MCF 10A (cell line): ENCODE measurements at regions not wholly inside any gene's neighbourhood (a gene's known extent, or its start where the extent isn't known, plus 50 kb on each side); places are given as distances from the start of the nearest gene placed in this dataset.

Source experiments
- BruUV-seq: library from RNA; stranded (reverse); fragments of 400-500 nt; replicated peaks from 2 replicates; lab custom pipeline; 2021; lab: Mats Ljungman, UMichigan
- CTCF ChIA-PET: fragments of 300-600 bp; sonication (Branson Sonifier 250); formaldehyde crosslinking; extraction: SDS; loops from one replicate; lab custom pipeline; 2021; ENCODE audit warnings: antibody characterized with exemption, inconsistent platforms; lab: Yijun Ruan, JAX
- POLR2A ChIA-PET: fragments of 300-600, 350-650 bp; sonication (Branson Sonifier 250); formaldehyde crosslinking; extraction: SDS; loops from one replicate; lab custom pipeline; 2020; ENCODE audit warnings: antibody characterized with exemption, inconsistent platforms; lab: Yijun Ruan, JAX
- DNase-seq: peaks from one replicate; pipeline ENCODE4 v3.0.0-alpha.2; 2018; ENCODE audit not compliant: unreplicated experiment
- H3K27ac Mint-ChIP-seq: one replicate; pipeline ENCODE4 v1.8.0; 2022; ENCODE audit warnings: mild to moderate bottlenecking, low read depth, mixed read lengths; ENCODE audit not compliant: unreplicated experiment
- H3K27me3 Mint-ChIP-seq: one replicate; pipeline ENCODE4 v1.8.0; 2022; ENCODE audit warnings: mixed read lengths; ENCODE audit not compliant: insufficient read depth, unreplicated experiment
- H3K36me3 Mint-ChIP-seq: one replicate; pipeline ENCODE4 v1.8.0; 2022; ENCODE audit warnings: mild to moderate bottlenecking, moderate library complexity, mixed read lengths; ENCODE audit not compliant: insufficient read depth, unreplicated experiment
- H3K4me1 Mint-ChIP-seq: one replicate; pipeline ENCODE4 v1.8.0; 2022; ENCODE audit warnings: mixed read lengths; ENCODE audit not compliant: insufficient read depth, unreplicated experiment
- H3K4me3 Mint-ChIP-seq: one replicate; pipeline ENCODE4 v1.8.0; 2022; ENCODE audit warnings: mild to moderate bottlenecking, moderate library complexity, mixed read lengths; ENCODE audit not compliant: unreplicated experiment
- H3K9me3 Mint-ChIP-seq: one replicate; pipeline ENCODE4 v1.8.0; 2022; ENCODE audit warnings: mixed read lengths; ENCODE audit not compliant: unreplicated experiment
- CTCF ChIP-seq: fragments of 200-600 bp; IDR thresholded peaks from one replicate; pipeline ENCODE4 v1.8.0; 2022; ENCODE audit warnings: antibody characterized with exemption, mild to moderate bottlenecking; ENCODE audit not compliant: unreplicated experiment
- intact Hi-C: fragments of 100-400 bp; cut with micrococcal nuclease; formaldehyde crosslinking; loops from 2 replicates; pipeline ENCODE4 v1.14.1; 2022

- CTCF ChIA-PET: interaction anchor here (0.7 to 1.5 kb wide), 3 partner anchors 10 to 279 kb away, joined by 3 to 6 read pairs (median 3); no protein-coding TSS in a partner anchor
- no peaks in the 10 kb centered on the region for H3K36me3 Mint-ChIP-seq
- peaks cover 6% of the 10 kb centered on the region for H3K4me1 Mint-ChIP-seq
- POLR2A ChIA-PET: no interaction called here
- no peak overlapping the region for H3K4me3 Mint-ChIP-seq
- H3K9me3 Mint-ChIP-seq: no peaks in the 10 kb centered on the region
- no peaks in the 10 kb centered on the region for H3K27me3 Mint-ChIP-seq
- no peak overlapping the region for H3K27ac Mint-ChIP-seq
- TF ChIP-seq CTCF: no peak
- no TSS peak for BruUV-seq
- intact Hi-C loops: no loop called here
- no peak for DNase-seq
Measured at GRCh38 chr7:13106513-13106912, 419.1 kb downstream of the ARL4A start.

- ChIA-PET POLR2A (no interaction called here), CTCF (interaction anchor here (0.7 to 1.5 kb wide), 3 partner anchors 10 to 280 kb away, joined by 3 to 6 read pairs (median 3); no protein-coding TSS in a partner anchor)
- no peak overlapping the region for H3K4me3 Mint-ChIP-seq
- H3K9me3 Mint-ChIP-seq: no peaks in the 10 kb centered on the region
- no TSS peak for BruUV-seq
- no peak for TF ChIP-seq CTCF
- H3K36me3 Mint-ChIP-seq: no peaks in the 10 kb centered on the region
- H3K27ac Mint-ChIP-seq: no peak overlapping the region
- H3K4me1 Mint-ChIP-seq: peaks cover 6% of the 10 kb centered on the region
- DNase-seq: no peak
- intact Hi-C loops: no loop called here
- H3K27me3 Mint-ChIP-seq: no peaks in the 10 kb centered on the region
Measured at GRCh38 chr7:13107291-13107690, 419.9 kb downstream of the ARL4A start.

GRCh38 chr7:13108061-13108460 is 420.6 kb downstream of the ARL4A start:
- no peak for DNase-seq
- CTCF ChIA-PET: interaction anchor here (0.6 to 0.7 kb wide), 3 partner anchors 158 to 418 kb away, joined by 3 to 4 read pairs (median 3); no protein-coding TSS in a partner anchor
- no TSS peak for BruUV-seq
- POLR2A ChIA-PET: interaction anchor here (1.4 kb wide), 1 partner anchor 118 kb away, joined by 5 read pairs; no protein-coding TSS in a partner anchor
- intact Hi-C loops: no loop called here
- Mint-ChIP-seq H3K27ac (no peak overlapping the region), H3K27me3 (no peaks in the 10 kb centered on the region), H3K9me3 (no peaks in the 10 kb centered on the region), H3K4me1 (peaks cover 6% of the 10 kb centered on the region), H3K4me3 (no peak overlapping the region), H3K36me3 (no peaks in the 10 kb centered on the region)
- TF ChIP-seq CTCF: no peak

GRCh38 chr7:13109201-13109600 is 421.8 kb downstream of the ARL4A start:
- intact Hi-C loops: no loop called here
- CTCF ChIA-PET: no interaction called here

More at GRCh38 chr7:13109201-13109600, 421.8 kb downstream of the ARL4A start:
- TF ChIP-seq CTCF: no peak
- Mint-ChIP-seq H3K4me1 (peaks cover 6% of the 10 kb centered on the region), H3K4me3 (no peak overlapping the region), H3K27me3 (no peaks in the 10 kb centered on the region), H3K36me3 (no peaks in the 10 kb centered on the region), H3K9me3 (no peaks in the 10 kb centered on the region), H3K27ac (no peak overlapping the region)
- POLR2A ChIA-PET: interaction anchor here (1.4 to 1.6 kb wide), 2 partner anchors 8 to 120 kb away, joined by 4 to 5 read pairs; no protein-coding TSS in a partner anchor
- BruUV-seq: no TSS peak
- DNase-seq: no peak
